Hindlimb muscle (tissue), 1 donor: ENCODE measurements at regions not wholly inside any gene's neighbourhood (a gene's known extent, or its start where the extent isn't known, plus 50 kb on each side); places are given as distances from the start of the nearest gene placed in this dataset.
"Not testable (repeated sequence)": the region's sequence is repeated elsewhere in the genome, so short reads cannot be mapped to it uniquely, and the experiment has no call there.

Source experiments
- DNase-seq: peaks from one replicate; pipeline ENCODE4 v3.0.0-alpha.2; 2013

DNA sequence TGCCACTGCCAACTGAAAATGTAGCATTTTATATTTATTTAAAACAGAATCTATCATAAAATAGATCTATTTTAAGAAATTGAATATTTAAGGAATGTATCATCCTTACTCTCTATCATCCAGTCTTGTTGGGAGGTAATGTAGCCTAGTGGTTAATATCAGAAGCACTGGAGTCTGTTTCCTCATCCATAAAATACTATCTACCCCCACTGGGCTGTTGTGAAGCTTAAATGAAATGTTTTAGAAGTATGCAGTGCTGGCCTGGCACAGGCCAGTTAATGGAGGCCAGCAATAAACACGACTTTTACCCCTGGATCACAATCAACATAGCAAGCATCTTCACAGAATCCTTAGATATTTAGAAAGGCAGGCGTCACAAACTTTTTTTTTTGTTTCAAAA lies 188.0 kb downstream of the CAND1 start:
- no peak for DNase-seq

DNA sequence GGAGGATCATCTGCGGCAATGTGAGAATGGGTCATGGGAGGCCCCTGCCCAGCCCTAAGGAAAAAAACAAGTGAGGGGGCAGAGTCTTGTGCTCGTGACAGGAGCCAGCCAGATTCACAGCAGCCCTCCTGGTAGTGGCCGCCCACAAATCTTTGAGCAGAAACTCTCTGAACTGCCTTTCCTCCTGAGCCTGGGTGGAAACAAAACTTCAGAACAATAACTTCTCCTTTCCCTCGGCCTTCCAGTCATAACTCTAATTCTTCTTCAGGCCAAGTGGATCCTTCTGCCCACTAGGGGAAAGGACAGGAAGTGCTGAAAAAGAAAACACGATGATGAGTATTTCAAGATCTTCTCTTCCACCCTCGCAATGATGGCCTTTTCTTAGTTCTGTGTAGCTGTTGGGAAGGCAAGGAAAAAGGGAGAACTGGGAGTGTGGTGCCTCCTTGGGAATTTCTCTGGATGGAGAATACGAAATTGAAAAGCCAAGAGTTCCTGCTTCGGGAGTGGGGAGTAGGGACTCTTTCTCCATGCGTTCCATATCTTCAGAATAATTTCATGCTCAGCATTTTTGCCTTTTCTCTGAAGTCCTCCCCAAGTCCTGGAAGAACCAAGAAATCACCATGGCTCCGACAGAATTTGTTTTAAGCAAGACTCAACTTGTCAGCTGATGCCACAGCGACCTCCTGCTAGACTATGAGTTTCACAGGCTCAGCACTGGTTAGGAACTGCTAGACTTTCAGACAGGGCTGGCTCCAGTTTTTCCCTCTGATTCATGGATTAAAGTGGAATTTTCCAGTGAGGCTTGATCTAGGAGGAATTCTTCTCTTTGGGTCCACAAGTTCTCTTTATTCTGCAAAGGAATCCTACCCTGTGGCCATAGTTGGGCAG lies 188.9 kb downstream of the CAND1 start:
- no peak for DNase-seq

DNA sequence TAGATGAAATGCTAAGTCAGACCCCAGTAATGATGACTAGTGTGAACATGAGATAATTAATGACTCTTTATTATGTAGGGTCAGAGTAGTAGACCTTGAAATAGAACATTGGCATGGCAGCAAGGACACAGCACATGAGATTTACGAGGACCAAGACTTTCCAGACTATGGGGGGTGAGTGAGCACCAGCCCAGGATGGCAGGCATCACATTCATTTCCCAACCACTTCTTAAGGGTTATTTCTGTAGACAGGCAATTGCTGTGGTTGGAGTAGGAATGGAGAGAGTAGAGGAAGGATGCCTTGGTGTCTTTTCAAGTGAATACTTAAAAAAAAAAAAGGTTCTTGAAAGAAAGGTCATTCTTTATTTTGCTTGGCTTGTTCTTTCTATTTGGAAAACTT lies 189.4 kb upstream of the DYRK2 start:
- no peak for DNase-seq

DNA sequence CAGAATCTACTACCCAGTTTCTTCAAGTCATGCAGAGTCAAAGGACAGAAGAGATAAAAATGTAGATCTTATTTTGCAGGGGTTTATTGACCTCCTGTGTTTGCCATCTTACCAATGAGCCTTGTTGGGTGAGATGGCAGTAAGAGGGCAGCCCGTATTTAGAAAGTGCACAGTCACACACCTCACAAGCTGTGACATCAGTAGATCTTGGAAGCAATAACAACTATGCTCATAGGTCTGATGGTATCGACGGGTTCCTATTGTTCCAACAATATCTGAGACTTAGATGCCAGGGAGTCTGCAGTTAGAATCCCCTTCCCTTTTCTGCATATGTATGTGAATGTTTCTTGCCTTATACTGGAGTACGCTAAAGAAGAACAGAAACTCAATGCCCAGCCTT lies 189.0 kb upstream of the DYRK2 start:
- no peak for DNase-seq

DNA sequence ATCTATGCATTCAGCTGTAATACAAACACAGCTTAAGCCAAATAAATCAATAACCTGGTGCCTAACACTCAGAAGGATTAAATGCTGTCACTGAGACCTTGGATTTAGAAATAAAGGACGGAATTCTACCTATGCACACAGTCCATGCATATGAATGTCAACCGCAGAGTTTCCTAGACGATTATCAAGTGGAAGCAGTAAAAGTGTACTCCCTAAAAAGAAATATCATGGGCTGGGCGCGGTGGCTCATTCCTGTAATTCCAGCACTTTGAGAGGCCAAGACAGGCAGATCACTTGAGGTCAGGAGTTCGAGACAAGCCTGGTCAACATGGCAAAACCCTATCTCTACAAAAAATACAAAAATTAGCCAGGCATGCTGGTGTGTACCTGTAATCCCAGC lies 188.2 kb upstream of the DYRK2 start:
- no peak for DNase-seq

DNA sequence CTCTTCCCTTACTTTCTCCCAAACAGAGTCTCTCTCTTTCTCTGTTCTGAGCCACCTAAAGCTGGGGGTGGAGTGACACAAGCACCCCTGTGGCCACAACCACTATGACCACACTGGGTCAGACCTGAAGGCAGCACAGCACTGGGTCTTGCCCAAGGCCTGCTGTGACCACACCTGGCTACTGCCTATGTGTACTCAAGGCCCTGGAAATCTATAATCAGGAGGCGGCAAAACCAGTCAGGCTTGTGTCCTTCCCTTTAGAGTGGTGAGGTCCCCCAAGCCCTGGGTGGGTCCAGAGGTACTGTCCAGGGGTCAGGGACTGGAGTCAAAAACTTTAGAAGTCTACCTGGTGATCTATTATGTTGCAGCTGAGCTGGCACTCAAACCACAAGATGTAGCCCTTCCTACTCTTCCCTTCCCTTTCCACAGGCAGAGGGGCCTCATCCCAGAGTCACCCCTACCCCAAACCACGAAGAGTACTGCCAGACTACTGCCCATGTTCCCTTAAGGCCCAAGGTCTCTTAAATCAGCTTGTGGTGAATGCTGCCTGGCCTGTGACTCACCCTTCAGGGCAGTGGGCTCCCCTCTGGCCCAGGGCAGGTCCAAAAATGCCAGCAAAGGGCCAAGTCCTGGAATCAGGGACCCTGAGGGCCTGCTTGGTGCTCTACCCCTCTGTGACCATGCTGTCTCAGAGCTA lies 179.8 kb upstream of the DYRK2 start:
- no peak for DNase-seq

DNA sequence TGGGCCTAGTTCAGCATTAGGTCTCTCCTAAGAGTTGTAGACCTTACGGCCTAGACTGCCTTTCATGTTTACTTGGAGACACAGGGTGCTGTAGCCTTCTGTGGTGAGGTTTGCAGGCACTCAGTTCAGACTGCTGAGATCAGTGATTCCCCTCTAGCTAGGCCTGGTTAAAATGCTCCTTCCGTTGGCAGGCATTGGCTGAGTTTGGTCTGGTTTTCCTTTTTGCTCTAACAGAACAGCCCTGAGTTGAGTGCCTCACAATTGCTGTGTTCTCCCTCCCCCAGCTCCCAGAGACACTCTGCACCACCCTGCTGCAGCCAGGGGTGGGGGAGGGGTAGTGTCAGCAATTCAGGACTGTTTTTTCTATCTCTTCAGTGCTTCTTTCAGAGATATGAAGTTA lies 178.9 kb upstream of the DYRK2 start:
- DNase-seq, result no peak

DNA sequence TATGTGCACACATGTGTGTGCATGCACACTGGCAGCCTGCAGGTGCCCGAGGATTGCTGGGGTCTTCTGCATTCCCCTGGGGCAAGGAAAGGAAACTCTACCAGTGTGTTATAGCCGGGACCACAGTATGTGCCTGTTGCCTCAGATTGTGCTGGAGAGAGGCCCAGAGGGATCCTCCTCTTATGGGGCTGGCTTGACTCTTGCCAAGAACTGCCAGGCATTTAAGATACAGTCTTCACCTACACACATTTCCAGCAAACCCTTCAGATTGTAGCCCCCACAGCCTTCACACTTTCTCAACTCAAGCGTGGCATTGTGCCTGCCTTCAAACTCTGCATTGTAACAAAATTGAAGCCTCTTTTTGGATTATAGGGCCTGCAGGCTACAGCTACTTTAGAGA lies 176.7 kb upstream of the DYRK2 start:
- DNase-seq, result no peak

DNA sequence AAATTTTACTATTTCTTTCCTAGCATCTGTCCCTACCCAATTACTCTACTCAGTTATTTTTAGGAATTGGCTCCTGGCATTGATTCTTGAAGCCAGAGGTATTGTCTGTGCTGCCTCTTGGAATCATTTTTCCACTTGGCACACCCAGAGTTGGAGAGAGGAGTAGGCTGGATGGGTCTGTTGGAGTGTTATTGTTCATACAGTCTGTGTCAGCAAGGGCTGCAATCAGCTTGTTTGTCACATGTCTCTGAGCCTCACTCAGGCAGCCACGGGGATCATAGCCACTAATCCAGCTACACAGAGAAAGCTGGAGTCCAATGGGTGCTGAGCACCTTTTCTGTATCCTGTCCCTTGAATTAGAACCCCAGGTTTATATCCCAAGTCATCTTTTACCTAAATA lies 176.0 kb upstream of the DYRK2 start:
- peak; percentile 62 for DNase-seq

DNA sequence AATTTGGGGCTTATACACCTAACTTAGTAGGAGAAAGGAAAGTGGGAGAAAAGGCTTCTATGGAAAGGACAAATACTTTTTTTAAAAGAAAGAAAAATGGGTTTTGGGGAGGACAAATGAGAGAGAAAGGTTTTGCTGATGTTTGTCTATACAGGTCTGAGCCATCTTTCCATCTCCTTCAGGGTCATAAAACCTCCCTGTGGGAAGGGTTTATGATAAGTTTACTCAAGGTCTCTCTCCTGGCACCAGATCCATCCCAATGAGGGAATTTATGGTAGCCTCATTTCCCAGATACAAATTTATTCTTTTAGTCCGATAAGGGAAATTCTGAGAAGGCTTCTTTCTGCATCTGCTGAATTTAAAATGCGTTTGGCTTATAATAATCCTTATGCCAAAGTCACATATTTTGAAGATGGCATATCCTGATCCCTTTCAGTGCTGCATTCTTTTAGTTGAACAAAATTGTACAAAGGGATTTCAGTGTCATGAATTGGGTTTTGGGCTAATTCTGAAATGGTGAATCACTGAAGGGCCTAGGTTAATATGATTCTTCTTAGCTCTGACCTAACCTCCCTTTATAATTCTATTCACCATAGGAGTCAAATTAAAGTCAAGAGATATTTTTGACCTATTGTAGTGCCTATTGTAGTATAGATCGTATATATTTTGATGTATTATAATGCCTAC lies 173.5 kb upstream of the DYRK2 start:
- no peak for DNase-seq

DNA sequence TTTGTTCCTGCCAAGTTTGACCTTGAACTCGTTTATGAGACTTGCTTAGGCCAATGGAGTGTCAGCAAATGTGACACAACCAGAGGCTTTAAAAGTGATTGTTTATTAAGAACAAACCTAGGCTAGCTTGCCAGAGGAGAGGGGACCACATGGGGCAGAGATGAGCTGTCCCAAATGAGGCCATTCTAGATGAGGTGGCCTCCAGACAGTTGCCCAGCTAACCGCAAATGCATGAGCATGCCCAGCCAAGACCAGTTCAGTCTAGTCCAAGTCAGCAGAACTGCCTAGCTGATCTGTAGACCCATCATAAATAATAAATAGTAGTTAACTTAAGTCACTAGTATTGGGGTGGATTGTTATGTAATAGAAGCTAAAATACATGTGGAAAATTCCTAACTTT lies 172.8 kb upstream of the DYRK2 start:
- DNase-seq, result no peak

DNA sequence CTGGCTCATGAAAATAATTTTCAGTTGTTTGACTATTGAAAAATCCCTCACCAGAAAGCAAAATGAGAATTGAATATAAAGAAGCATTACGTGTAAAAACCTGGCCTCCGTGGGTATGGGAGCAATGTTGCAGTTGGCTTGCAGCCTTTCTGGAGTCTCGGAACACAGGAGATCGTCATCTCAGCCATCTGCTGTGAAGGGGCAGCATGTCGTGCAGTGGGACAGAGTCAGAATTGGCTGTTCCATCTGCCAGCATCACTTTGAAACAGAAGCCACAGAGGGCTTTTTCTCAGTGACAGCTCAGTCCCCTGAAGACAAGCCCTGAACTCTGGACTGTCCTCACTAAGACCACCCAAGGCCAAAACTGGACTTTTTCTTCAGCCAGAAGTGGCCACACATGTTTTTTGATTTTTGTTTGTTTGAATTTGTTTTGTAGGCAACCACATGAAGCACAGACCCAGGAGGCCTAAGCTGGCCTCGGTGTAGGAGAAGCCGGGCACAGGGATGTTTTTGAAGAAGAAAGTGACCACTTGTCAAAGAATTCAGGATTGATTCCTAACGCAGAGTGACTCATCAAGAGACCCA lies 170.8 kb upstream of the DYRK2 start:
- no peak for DNase-seq

DNA sequence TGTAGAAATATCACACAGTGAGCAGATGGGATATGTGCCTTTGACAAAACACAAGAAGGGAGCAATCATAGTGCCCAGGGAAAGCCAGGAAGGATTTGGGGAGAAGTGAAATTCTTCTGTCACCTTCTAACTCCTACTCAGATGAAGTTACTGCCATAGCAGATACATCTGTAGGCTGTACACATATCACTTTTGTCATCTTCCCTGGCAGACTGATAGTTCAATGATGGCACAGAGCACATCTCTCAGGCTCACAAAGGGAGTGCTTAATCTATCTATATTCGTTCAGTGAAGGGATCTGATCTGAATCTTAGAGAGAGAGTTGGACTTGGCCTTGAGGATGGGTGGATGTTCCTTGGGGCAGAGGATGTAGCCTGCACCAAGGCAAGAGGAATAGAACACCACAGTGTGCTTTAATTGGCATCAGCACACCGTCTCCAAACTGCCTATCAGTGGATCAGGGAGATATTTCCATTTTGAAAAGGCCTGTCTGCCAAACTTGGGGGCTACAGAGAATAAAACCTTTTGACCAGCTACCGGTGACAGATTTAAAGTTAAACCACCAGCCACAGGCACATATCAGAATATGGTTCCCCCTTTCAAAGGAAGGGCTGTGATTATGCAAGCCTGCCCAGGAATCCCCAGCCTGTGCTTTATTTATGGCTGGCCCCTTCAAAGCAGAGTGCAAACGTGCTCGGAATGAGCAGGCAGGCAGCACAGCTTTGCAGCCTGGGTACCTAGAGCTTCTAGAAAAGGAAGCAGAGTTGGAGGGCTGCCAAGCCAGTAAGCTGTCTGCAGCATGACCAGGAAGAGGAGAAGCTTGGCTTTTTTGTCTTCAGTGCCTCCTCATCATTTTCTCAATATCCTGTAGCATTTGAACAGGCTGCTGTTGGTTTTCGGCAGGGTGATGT lies 165.5 kb upstream of the DYRK2 start:
- DNase-seq, result peak; percentile 34

DNA sequence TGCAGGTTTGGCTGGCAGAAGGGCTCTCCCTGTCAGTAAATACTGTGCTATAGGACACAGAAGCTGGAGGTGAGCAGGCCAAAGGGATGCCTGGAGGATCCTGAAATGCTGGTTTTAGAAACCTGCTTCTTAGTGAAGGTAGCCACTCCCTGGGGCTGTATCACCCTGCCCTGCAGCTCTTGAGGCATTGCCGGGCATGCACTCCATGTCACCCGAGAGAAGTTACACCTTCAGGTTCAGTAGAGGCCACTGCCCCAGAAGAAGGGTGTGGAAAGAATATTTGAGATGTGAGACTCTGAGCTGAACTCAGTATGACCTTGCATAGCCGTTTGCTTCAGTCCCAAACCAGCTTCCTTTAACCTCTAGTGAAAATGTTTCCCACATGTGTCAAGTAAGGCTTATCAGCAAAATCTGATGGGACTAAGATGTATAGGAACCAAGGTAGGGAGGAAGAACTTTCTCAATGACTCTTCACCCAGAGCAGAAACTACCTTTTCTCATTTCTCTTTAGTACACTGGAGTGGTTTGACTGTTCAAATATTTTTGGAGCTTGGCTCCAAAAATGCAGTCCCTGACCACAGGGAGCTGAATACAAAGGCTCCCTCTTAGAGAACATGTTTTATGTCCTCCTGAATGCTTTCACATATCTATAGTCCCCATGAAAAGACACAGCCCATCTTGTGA lies 164.5 kb upstream of the DYRK2 start:
- no peak for DNase-seq

DNA sequence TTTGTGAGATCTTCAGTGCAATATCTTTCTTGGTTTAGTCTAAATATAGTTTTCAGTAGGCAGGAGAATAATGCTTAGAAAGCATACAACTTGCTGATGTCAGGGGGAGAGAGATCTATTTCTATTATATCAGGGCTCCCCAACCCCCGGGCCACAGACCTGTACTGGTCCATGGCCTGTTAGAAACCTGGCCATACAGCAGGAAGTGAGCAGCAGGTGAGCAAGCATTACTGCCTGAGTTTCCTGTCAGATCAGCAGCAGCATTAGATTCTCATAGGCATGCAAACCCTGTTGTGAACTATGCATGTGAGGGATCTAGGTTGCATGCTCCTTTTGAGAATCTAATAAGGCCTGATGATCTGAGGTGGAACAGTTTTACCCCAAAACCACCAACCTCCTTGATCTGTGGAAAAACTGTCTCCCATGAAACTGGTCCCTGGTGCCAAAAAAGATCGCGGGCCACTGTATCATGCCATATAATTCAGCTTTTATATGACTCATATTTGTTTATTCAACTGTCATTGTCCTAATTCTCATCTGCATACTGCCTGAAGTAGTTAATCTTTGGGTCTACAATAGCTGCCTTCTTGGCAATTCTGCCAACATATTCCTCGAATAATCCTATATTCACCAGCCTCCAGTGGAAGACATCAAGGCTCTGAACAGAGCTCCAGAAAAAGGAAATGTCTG lies 163.6 kb upstream of the DYRK2 start:
- DNase-seq, result no peak

DNA sequence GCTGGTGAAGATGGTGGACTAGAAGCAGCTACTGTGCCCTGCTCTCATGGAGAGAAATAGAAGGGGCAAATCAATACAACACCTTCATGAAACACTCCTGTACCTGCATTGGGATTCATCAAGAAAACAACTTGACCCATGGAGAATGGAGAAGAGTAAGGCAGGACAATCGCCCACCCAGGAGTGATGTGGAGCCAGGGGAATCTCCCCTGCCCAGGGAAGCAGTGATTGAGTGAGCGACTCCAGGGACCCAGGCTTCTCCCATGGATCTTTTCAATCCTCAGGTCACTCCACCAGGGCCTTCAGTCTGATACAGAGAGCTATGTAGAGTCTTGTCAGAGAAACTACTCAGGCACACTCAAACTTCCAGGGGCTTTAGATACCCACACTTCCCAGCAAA lies 161.9 kb upstream of the DYRK2 start:
- no peak for DNase-seq

DNA sequence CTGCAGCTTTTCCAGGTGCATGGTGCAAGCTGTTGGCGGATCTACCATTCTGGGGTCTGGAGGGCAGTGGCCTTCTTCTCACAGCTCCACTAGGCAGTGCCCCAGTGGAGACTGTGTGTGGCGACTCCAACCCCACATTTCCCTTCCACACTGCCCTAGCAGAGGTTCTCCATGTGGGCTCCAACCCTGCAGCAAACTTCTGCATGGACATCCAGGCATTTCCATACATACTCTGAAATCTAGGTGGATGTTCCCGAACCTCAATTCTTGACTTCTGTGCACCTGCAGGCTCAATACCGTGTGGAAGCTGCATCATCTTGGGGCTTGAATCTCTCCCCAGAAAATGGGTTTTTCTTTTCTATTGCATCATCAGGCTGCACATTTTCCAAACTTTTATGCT lies 160.2 kb upstream of the DYRK2 start:
- DNase-seq, result not testable (repeated sequence)

DNA sequence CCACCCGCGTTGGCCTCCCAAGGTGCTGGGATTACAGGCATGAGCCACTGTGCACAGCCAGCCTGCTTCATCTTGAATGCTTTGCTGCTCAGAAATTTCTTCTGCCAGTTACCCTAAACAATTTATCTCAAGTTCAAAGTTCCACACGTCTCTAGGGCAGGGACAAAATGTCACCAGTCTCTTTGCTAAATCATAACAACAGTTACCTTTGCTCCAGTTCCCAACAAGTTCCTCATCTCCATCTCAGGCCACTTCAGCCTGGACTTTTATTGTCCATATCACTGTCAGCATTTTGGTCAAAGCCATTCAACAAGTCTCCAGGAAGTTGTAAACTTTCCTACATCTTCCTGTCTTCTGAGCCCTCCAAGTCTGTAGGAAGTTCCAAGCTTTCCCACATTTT lies 159.5 kb upstream of the DYRK2 start:
- no peak for DNase-seq

DNA sequence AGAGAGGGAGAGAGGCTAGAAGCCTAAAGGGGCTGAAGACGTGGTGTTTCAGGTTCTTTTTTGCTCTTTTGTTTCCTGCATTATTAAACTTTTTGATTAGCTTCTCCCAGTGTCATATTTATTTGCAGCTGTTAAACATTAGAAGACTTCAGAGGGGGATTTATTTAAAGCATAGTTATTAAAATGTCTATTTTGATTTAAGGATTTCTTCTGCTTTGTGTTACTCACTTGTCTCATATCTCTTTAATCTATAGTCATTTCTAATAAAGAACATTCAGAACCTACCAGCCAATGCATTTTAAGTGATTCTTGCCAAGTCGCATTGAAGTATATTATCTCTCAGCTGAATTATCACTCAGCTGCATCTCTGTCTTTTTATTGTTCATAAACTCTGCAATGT lies 152.0 kb upstream of the DYRK2 start:
- DNase-seq, result no peak

DNA sequence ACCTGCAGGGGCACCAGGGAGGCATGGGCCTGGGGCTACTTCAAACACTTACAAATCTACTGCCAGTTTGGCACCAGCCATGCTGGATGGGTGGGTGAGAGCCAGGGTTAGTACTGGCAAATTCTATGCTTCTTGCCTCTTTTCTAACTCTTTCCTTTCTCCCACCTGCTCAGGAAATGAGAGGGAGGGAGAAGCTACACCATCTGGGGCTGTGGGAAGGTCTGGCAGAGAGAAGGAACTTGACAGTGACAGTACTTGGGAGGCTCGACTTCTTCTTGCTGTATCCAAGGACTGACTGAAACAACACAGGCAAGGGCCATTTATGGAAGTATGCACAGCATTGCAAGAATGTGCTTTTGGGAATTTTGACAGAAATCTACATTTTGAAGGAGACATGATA lies 149.6 kb upstream of the DYRK2 start:
- no peak for DNase-seq

DNA sequence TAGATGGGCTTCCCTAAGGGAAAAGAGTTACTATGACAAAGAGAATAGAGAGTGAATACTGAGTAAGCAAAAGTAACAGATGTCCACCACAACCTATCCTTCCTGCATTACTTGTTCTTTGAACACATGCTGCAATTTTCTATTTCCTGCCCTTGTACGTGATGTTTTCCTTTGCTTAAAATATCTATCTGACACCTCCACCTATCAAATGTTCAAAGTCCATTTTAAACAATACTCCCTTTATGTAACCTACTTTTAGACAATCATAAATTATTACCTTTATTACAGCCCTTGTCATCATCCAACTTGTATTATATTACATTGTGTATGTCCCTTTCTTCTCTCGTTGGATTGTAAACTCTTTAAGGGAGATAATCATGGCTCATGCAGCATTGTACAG lies 147.2 kb upstream of the DYRK2 start:
- DNase-seq, result no peak
